Adipocyte (in vitro differentiated cells): ENCODE measurements at regions not wholly inside any gene's neighbourhood (a gene's known extent, or its start where the extent isn't known, plus 50 kb on each side); places are given as distances from the start of the nearest gene placed in this dataset.

Source experiments
- DNase-seq: peaks from one replicate; pipeline ENCODE4 v3.0.0-alpha.2; 2015; ENCODE audit warnings: low read depth
- H3K27me3 ChIP-seq: replicated peaks from 2 replicates; pipeline ENCODE4 v1.7.0; 2013; ENCODE audit warnings: mild to moderate bottlenecking, low read length, moderate library complexity; ENCODE audit not compliant: control insufficient read depth, insufficient read depth
- H3K36me3 ChIP-seq: 2 replicates; pipeline ENCODE4 v1.7.0; 2013; ENCODE audit warnings: low read length, mild to moderate bottlenecking, moderate library complexity; ENCODE audit not compliant: control insufficient read depth, insufficient read depth, severe bottlenecking
- H3K4me1 ChIP-seq: 2 replicates; pipeline ENCODE4 v1.7.0; 2013; ENCODE audit warnings: mild to moderate bottlenecking, low read length, moderate library complexity; ENCODE audit not compliant: control insufficient read depth, insufficient read depth
- H3K4me3 ChIP-seq: 2 replicates; pipeline ENCODE4 v1.7.0; 2013; ENCODE audit warnings: mild to moderate bottlenecking, low read length, moderate library complexity
- H3K9ac ChIP-seq: 2 replicates; pipeline ENCODE4 v1.7.0; 2013; ENCODE audit warnings: mild to moderate bottlenecking, low read length, moderate library complexity
- H3K9me3 ChIP-seq: 2 replicates; pipeline ENCODE4 v1.7.0; 2013; ENCODE audit warnings: mild to moderate bottlenecking, low read length, moderate library complexity; ENCODE audit not compliant: control insufficient read depth

- Histone ChIP-seq H3K27me3 (no peaks in the 10 kb centered on the region), H3K9ac (no peak overlapping the region)
- no peak for DNase-seq
Observed at GRCh38 chrX:10747975-10748374, 127.6 kb upstream of the MID1 start.

DNA sequence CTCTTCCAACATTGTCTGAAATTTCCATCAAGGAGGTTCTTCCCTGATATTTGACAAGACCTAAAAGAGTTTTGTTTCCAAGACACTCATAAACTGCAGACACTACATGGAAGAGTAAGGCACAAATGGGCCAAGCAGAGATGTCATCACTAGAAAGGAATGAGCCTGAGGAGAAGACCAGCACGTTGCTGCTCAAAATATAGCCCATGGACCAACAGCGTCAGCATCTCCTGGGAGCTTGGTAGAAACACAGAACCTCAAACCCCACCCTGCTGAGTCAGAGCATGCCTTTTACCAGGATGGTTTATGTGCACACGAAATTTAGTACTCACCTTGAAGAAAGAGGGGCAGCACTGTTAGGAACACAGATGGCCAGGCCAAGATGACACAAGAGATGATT, 128.7 kb upstream of the MID1 start:
- H3K4me3 ChIP-seq, result no peak overlapping the region
- no peaks in the 10 kb centered on the region for H3K9me3 ChIP-seq
- H3K4me1 ChIP-seq, result no peaks in the 10 kb centered on the region
- no peaks in the 10 kb centered on the region for H3K36me3 ChIP-seq
- no peak overlapping the region for H3K9ac ChIP-seq
- peak; percentile 22 for DNase-seq
- H3K27me3 ChIP-seq, result no peaks in the 10 kb centered on the region

More at GRCh38 chrX:10747975-10748374, 127.6 kb upstream of the MID1 start:
- no peaks in the 10 kb centered on the region for H3K4me1 ChIP-seq
- H3K4me3 ChIP-seq, result no peak overlapping the region
- no peaks in the 10 kb centered on the region for H3K9me3 ChIP-seq
- no peaks in the 10 kb centered on the region for H3K36me3 ChIP-seq

- no peaks in the 10 kb centered on the region for H3K27me3 ChIP-seq
- H3K4me3 ChIP-seq, result no peak overlapping the region
- H3K9ac ChIP-seq, result no peak overlapping the region
- DNase-seq, result no peak
- H3K9me3 ChIP-seq, result no peaks in the 10 kb centered on the region
- peaks cover 6% of the 10 kb centered on the region for H3K4me1 ChIP-seq
- no peaks in the 10 kb centered on the region for H3K36me3 ChIP-seq
Observed at GRCh38 chrX:10750581-10750980, 130.2 kb upstream of the MID1 start.

DNA sequence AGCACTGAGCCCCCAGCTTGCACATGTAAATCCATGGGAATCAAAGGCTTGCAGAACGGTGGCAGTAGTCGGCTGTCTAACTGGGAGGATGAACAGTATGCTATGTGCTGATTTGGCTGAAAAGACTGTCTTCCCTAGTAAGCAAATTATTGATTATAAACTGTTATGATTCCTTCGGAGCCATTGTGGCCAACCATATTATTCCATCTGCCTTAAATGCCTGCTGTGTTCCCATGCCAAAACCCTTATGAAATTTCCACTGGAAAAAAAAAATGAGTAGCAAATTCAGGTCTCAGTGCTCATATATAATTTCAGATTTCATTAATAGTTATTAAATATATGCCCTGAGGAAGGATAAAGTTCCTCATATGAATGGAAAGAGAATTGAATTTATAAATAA, 132.7 kb upstream of the MID1 start:
- no peak overlapping the region for H3K4me3 ChIP-seq
- H3K9ac ChIP-seq, result no peak overlapping the region
- DNase-seq, result no peak
- no peaks in the 10 kb centered on the region for H3K9me3 ChIP-seq
- H3K4me1 ChIP-seq, result peaks cover 20% of the 10 kb centered on the region
- no peaks in the 10 kb centered on the region for H3K36me3 ChIP-seq
- H3K27me3 ChIP-seq, result no peaks in the 10 kb centered on the region

DNA sequence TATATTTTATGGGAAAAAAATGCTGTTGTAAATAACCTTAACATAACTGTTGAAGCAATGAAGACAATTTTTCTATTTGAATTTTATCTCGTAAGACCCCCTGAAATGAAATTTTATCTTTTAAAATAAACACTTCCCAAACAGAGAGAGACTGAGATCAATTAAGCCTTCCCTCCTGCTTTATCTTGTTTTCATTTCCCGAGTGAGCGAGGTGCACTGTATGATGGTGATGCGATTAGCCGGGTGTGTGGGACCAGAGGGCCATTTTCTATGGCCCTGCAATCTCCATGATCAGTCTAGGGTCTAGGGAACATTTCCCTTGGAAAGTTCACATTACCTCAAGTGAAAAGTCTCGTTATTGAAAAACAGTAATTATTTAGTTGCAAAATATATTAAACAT, 134.1 kb upstream of the MID1 start:
- H3K4me3 ChIP-seq, result no peak overlapping the region
- no peak for DNase-seq

DNA sequence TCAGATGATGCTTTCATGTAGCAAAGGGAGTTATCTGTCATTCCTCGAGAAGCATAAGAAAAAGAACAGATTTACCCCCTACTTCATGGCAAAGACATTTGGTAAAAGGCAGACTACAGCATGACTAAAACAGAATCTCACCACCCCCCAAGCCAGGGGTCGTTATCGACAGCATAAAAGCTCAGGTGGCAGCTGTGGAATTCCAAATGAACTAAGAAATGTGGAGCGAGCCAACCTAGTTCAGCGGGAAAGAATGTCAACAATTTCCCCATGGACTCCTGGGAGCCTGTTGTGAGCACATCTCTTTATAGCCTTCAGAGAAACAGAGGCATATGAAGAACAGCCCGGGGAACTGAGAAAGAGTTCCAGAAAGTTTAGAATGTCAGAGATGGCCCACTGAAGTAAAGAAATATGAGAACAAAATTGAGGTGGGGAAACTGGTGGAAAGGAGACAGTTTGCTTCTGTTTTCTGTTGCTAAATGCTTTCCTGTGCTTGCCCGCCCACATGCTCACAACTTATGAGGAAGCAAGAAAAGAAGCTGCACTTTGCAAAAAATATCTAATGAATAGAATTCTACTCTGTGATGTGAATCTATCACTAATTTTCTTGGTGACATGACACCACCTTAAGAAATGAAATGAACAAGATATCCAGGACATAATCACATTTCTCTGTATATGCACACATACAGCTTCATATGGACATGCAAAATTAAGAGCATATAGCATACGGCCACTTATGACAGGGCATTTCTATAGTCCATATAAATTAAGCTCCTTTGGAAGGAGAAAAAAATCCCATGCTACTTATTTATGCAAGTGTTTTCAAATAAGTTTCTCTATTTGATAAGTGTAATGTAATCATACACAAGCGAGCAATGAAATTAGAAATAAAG, 135.3 kb upstream of the MID1 start:
- no peaks in the 10 kb centered on the region for H3K9me3 ChIP-seq
- peak; percentile 56 for DNase-seq
- H3K4me3 ChIP-seq, result peak overlapping the region; percentile 31
- no peaks in the 10 kb centered on the region for H3K36me3 ChIP-seq
- peaks cover 22% of the 10 kb centered on the region for H3K4me1 ChIP-seq
- no peak overlapping the region for H3K9ac ChIP-seq
- no peaks in the 10 kb centered on the region for H3K27me3 ChIP-seq

More for the DNA sequence above, 134.1 kb upstream of the MID1 start:
- no peak overlapping the region for H3K9ac ChIP-seq
- H3K36me3 ChIP-seq, result no peaks in the 10 kb centered on the region
- H3K27me3 ChIP-seq, result no peaks in the 10 kb centered on the region
- H3K4me1 ChIP-seq, result peaks cover 22% of the 10 kb centered on the region
- no peaks in the 10 kb centered on the region for H3K9me3 ChIP-seq

DNA sequence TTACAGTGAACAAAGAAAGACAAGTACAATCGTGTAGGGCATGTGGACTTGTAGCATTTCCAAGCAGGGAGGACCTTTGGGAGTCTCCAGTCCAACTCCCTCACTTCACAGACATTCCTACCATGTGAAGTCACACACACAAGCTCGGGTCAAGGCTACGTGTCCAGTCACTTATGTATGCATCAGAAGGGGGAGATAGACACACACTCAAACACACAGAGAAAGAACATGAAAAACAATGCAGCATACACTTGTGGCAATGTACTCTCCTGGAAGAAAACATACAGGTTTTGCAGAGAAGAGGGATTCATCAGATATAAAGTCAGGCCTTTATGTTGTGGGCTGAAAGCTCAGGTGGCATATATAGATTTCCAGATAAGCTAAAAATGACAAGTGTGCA, 136.1 kb upstream of the MID1 start:
- DNase-seq, result peak; percentile 66
- H3K36me3 ChIP-seq, result no peaks in the 10 kb centered on the region
- H3K4me1 ChIP-seq, result peaks cover 22% of the 10 kb centered on the region
- no peak overlapping the region for H3K9ac ChIP-seq
- H3K27me3 ChIP-seq, result no peaks in the 10 kb centered on the region
- peak overlapping the region; percentile 31 for H3K4me3 ChIP-seq
- no peaks in the 10 kb centered on the region for H3K9me3 ChIP-seq

DNA sequence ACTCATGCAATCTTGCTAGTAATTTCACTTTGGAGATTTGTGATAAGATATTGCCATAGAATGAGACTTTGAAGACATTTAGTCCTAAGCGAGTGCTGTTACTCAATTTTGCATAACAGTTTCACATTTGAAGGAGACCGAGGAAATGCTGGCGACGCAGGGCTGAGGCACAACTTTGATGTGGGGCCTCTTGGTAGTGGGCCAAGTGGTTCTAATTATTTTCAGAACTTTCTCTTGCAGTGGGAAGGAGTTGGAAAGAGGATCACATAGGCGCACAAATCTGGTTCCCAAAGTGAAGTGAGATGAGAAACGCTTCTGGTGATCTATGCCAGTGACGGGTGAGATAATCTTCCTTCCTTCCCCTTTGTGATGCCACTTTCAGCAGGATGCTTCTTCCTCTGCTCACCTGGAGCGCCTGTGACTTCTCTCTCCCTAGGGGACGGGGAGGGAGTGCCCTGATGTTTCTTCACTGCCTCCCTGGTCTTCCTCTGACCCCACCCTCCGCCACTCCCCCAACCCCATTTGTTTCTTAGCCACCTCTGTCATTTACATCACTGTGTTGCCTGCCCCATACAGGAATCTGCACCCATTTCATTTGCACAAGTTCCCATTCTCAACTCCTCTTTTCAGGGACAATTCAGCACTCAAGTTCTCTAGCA, 138.9 kb upstream of the MID1 start:
- DNase-seq, result no peak
- Histone ChIP-seq H3K27me3 (no peaks in the 10 kb centered on the region), H3K4me1 (peaks cover 22% of the 10 kb centered on the region), H3K9me3 (no peaks in the 10 kb centered on the region), H3K4me3 (peak overlapping the region; percentile 28), H3K9ac (no peak overlapping the region), H3K36me3 (no peaks in the 10 kb centered on the region)

- Histone ChIP-seq H3K9me3 (no peaks in the 10 kb centered on the region), H3K36me3 (no peaks in the 10 kb centered on the region), H3K9ac (no peak overlapping the region), H3K4me3 (no peak overlapping the region), H3K4me1 (peaks cover 7% of the 10 kb centered on the region), H3K27me3 (no peaks in the 10 kb centered on the region)
- no peak for DNase-seq
Observed at GRCh38 chrX:10761447-10761846, 141.1 kb upstream of the MID1 start.

GRCh38 chrX:10769195-10769594, 148.8 kb upstream of the MID1 start:
- H3K9me3 ChIP-seq, result no peaks in the 10 kb centered on the region
- peaks cover 12% of the 10 kb centered on the region for H3K4me1 ChIP-seq
- no peaks in the 10 kb centered on the region for H3K36me3 ChIP-seq
- H3K4me3 ChIP-seq, result peak overlapping the region; percentile 70
- peaks cover 2% of the 10 kb centered on the region for H3K27me3 ChIP-seq
- H3K9ac ChIP-seq, result peak overlapping the region; percentile 60
- peak; percentile 73 for DNase-seq

DNA sequence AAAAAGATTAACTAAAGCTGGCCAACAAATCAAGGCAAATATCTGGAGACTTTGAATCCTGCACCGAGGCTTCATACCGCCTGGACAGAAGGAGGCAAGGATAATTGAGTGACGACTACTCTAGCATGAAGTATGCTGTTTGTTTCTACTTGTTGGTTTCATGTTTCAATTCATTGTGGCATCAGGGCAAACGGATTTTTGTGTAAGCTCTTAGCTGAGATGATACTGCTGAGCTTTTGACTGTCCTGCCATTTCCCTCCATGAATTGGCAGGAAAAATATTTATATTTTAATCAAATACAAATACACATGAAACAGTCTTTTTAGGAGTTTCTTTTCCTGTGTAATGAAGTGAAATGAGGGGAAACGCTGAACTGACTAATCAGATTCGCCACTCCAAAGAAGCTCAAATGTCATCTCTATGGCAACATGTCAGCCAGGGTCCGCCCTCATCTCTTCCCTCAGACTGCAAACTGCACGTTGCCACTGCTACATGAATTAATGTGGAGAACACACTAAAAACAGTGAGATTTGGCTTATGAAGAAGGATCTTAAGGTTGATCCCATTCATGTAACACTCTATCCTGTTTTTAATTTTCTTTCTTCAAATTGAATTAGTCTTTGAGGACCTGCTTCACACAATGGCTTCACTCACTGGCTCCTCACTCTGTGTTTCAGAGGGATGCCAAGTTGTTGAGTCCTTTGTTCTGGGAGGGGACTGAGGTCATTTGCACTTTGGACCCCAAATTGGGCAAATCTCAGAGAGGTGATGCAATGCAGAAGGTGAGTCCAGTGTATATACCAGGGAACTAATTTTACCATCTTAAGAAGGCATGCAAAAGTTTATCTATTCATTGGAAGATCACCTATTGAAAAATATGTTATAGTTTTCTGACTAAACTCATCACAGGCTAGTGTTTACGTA, 149.6 kb upstream of the MID1 start:
- H3K9ac ChIP-seq, result peak overlapping the region; percentile 60
- H3K9me3 ChIP-seq, result no peaks in the 10 kb centered on the region
- H3K4me3 ChIP-seq, result peak overlapping the region; percentile 70
- peaks cover 2% of the 10 kb centered on the region for H3K27me3 ChIP-seq
- peak; percentile 66 for DNase-seq
- peaks cover 12% of the 10 kb centered on the region for H3K4me1 ChIP-seq
- no peaks in the 10 kb centered on the region for H3K36me3 ChIP-seq
